ENCODE measurements at regions not wholly inside any gene's neighbourhood (a gene's known extent, or its start where the extent isn't known, plus 50 kb on each side); places are given as distances from the start of the nearest gene placed in this dataset.

DNA sequence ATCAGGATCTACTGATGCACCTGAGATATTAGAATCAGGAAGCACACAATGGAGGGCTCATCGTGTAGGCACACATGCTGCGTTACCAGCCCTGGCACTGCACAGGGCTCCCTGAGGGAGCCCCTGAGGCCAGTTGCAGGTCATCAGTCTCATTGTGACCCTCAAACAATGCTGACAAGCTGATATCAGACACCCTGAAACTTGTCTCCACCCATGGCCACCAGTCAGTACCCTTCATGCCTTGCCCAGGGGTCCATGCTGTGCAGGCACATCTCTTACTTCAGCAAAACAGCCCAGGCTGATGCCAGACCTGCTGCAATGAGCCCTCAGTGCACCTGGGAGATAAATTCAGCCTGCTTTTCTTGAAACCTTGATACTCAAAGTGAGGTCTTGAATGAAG is 59.5 kb upstream of the SLC6A11 start:
- ChIA-PET POLR2A (no interaction called here), CTCF (ENCODE audit: unreplicated experiment) (no interaction called here)
- no peaks in the 10 kb centered on the region for H4K20me1 ChIP-seq (ENCODE audit: insufficient read depth, low read length)
- H3K9me2 ChIP-seq (ENCODE audit: insufficient read depth, low read length), result no peaks in the 10 kb centered on the region
- H3K79me2 ChIP-seq (ENCODE audit: insufficient read depth, low read depth, low read length), result no peaks in the 10 kb centered on the region
- H3K4me3 ChIP-seq (ENCODE audit: low read depth, low read length, poor library complexity, severe bottlenecking), result no peak overlapping the region
- DNase-seq (ENCODE audit: low spot score), result no peak
- TF ChIP-seq EZH2phosphoT487 (IDR thresholded peaks at IDR 0.05; ENCODE audit: borderline replicate concordance, low read depth, low read length), result no peak
- TF ChIP-seq, protein P1, sequence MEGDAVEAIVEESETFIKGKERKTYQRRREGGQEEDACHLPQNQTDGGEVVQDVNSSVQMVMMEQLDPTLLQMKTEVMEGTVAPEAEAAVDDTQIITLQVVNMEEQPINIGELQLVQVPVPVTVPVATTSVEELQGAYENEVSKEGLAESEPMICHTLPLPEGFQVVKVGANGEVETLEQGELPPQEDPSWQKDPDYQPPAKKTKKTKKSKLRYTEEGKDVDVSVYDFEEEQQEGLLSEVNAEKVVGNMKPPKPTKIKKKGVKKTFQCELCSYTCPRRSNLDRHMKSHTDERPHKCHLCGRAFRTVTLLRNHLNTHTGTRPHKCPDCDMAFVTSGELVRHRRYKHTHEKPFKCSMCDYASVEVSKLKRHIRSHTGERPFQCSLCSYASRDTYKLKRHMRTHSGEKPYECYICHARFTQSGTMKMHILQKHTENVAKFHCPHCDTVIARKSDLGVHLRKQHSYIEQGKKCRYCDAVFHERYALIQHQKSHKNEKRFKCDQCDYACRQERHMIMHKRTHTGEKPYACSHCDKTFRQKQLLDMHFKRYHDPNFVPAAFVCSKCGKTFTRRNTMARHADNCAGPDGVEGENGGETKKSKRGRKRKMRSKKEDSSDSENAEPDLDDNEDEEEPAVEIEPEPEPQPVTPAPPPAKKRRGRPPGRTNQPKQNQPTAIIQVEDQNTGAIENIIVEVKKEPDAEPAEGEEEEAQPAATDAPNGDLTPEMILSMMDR (conservative IDR thresholded peaks at IDR 0.05; ENCODE audit: low read length), result no peak
- intact Hi-C loops (cut with micrococcal nuclease; ENCODE audit: unreplicated experiment), result loop anchor here (5.0 kb wide), 1 partner anchor 226 kb away; no protein-coding TSS in a partner anchor
- H3K4me1 ChIP-seq (ENCODE audit: insufficient read depth, low read length, poor library complexity, severe bottlenecking), result no peaks in the 10 kb centered on the region
- no peak overlapping the region for H3K4me2 ChIP-seq (ENCODE audit: low read length)
- H3K9me3 ChIP-seq (ENCODE audit: low read length), result no peaks in the 10 kb centered on the region
- no peak overlapping the region for H3K27ac ChIP-seq (ENCODE audit: low read depth, low read length, poor library complexity, severe bottlenecking)
- BruUV-seq (replicated peaks), result no TSS peak
- H3K36me3 ChIP-seq (ENCODE audit: insufficient read depth, low read length), result no peaks in the 10 kb centered on the region
- no peak overlapping the region for H2AFZ ChIP-seq (ENCODE audit: low read length)

DNA sequence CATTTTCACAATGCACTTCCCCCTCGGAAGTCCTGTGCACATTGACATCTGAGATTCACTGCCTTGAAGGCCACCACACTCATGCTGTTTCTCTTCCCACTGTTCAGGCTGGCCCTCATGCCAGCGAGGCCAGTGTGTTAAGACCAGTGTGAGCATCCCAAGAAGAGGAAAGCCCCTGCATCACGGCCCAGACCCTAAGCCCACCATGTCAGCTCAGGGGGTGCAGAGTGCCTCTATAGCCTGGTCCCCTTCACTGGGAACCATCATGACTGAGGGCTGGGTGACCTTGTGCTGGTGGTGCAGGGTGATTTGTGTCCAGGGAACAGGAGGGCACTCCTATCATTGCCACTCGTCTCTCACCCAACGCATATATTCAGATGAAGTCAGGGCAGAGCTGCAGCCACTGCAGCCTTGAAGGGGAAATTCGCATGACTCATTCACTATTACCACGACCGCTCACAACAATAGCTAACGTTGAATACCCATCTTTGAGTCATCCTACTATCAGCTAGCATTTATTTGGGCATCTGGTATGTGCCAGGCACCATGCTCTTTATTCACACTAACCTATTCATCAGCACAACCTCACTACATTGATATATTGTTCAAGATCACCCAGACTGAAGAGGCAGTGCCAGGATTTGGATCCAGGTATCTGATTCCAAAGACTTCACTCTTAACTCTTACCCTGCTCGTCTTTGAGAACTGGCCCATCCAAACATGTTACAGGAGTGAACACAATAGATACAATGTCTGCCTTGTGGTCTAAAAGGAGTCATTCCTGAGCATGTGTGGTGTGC is 58.8 kb upstream of the SLC6A11 start:
- BruUV-seq (replicated peaks), result no TSS peak
- H3K79me2 ChIP-seq (ENCODE audit: insufficient read depth, low read depth, low read length), result no peaks in the 10 kb centered on the region
- no peaks in the 10 kb centered on the region for H3K9me3 ChIP-seq (ENCODE audit: low read length)
- no peak overlapping the region for H3K4me3 ChIP-seq (ENCODE audit: low read depth, low read length, poor library complexity, severe bottlenecking)
- no peaks in the 10 kb centered on the region for H3K9me2 ChIP-seq (ENCODE audit: insufficient read depth, low read length)
- no peak overlapping the region for H3K4me2 ChIP-seq (ENCODE audit: low read length)
- H4K20me1 ChIP-seq (ENCODE audit: insufficient read depth, low read length), result no peaks in the 10 kb centered on the region
- intact Hi-C loops (cut with micrococcal nuclease; ENCODE audit: unreplicated experiment), result loop anchor here (5.0 kb wide), 1 partner anchor 225 kb away; no protein-coding TSS in a partner anchor
- CTCF ChIA-PET (ENCODE audit: unreplicated experiment), result no interaction called here
- no peaks in the 10 kb centered on the region for H3K4me1 ChIP-seq (ENCODE audit: insufficient read depth, low read length, poor library complexity, severe bottlenecking)
- H2AFZ ChIP-seq (ENCODE audit: low read length), result no peak overlapping the region
- H3K27ac ChIP-seq (ENCODE audit: low read depth, low read length, poor library complexity, severe bottlenecking), result no peak overlapping the region
- no peaks in the 10 kb centered on the region for H3K36me3 ChIP-seq (ENCODE audit: insufficient read depth, low read length)
- DNase-seq (ENCODE audit: low spot score), result no peak
- no peak for TF ChIP-seq EZH2phosphoT487 (IDR thresholded peaks at IDR 0.05; ENCODE audit: borderline replicate concordance, low read depth, low read length)
- TF ChIP-seq, protein P1 (conservative IDR thresholded peaks at IDR 0.05; ENCODE audit: low read length), result no peak
- POLR2A ChIA-PET, result interaction anchor here (1.6 kb wide), 1 partner anchor 9 kb away, joined by 4 read pairs; no protein-coding TSS in a partner anchor

DNA sequence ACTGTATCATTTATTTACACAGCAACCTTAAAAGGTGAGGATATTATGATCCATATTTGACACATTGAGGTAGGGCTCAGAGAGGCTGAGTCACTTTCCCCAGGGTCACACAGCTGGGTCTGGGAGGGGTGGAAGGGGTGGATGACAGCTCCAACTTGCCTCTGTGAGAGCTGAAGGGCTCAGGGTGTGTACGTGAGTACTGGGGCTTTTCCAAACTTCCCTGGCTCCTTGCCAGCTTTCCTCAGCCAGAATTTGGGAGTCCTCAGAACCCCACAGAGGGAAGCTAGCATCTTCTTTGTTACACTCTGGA is 58.3 kb upstream of the SLC6A11 start:
- no peaks in the 10 kb centered on the region for H3K9me2 ChIP-seq (ENCODE audit: insufficient read depth, low read length)
- ChIA-PET POLR2A (interaction anchor here (0.5 to 1.6 kb wide), 2 partner anchors 9 to 225 kb away, joined by 3 to 4 read pairs; no protein-coding TSS in a partner anchor), CTCF (ENCODE audit: unreplicated experiment) (interaction anchor here (1.1 kb wide), 1 partner anchor 18 kb away, joined by 4 read pairs; no protein-coding TSS in a partner anchor)
- no peaks in the 10 kb centered on the region for H4K20me1 ChIP-seq (ENCODE audit: insufficient read depth, low read length)
- DNase-seq (ENCODE audit: low spot score), result no peak
- no peaks in the 10 kb centered on the region for H3K36me3 ChIP-seq (ENCODE audit: insufficient read depth, low read length)
- H2AFZ ChIP-seq (ENCODE audit: low read length), result no peak overlapping the region
- no peaks in the 10 kb centered on the region for H3K79me2 ChIP-seq (ENCODE audit: insufficient read depth, low read depth, low read length)
- no peaks in the 10 kb centered on the region for H3K9me3 ChIP-seq (ENCODE audit: low read length)
- H3K4me1 ChIP-seq (ENCODE audit: insufficient read depth, low read length, poor library complexity, severe bottlenecking), result no peaks in the 10 kb centered on the region
- no peak overlapping the region for H3K4me2 ChIP-seq (ENCODE audit: low read length)
- H3K4me3 ChIP-seq (ENCODE audit: low read depth, low read length, poor library complexity, severe bottlenecking), result no peak overlapping the region
- no peak overlapping the region for H3K27ac ChIP-seq (ENCODE audit: low read depth, low read length, poor library complexity, severe bottlenecking)
- intact Hi-C loops (cut with micrococcal nuclease; ENCODE audit: unreplicated experiment), result loop anchor here (1.0 to 5.0 kb wide), 2 partner anchors 126 to 225 kb away; no protein-coding TSS in a partner anchor
- BruUV-seq (replicated peaks), result no TSS peak
- TF ChIP-seq, protein P1 (conservative IDR thresholded peaks at IDR 0.05; ENCODE audit: low read length), result no peak
- no peak for TF ChIP-seq EZH2phosphoT487 (IDR thresholded peaks at IDR 0.05; ENCODE audit: borderline replicate concordance, low read depth, low read length)

Measured in OCI-LY7 (cell line).